Liver (tissue), 8 donors: ENCODE measurements at regions not wholly inside any gene's neighbourhood (a gene's known extent, or its start where the extent isn't known, plus 50 kb on each side); places are given as distances from the start of the nearest gene placed in this dataset.

Experiments used
- DNase-seq: peaks from one replicate; pipeline ENCODE4 v3.0.0-alpha.2; 2017; ENCODE audit warnings: low spot score
- H3K27ac ChIP-seq, 2 donors: one replicate each; pipeline ENCODE4 v1.7.0; 2013; ENCODE audit warnings: inconsistent platforms in 2 of 2, low read length in 2 of 2, control low read depth in 1 of 2, low read depth in 1 of 2, mild to moderate bottlenecking in 1 of 2
- H3K27me3 ChIP-seq, 4 donors: one replicate each; pipeline versions ENCODE4 v1.6.1 to v1.7.0; 2013; ENCODE audit warnings: low read length in 3 of 4, inconsistent platforms in 1 of 4, mild to moderate bottlenecking in 1 of 4, moderate library complexity in 1 of 4; ENCODE audit not compliant: control insufficient read depth in 4 of 4, insufficient read depth in 4 of 4
- H3K36me3 ChIP-seq, 4 donors: one replicate each; pipeline versions ENCODE4 v1.6.1 to v1.7.0; 2013; ENCODE audit warnings: low read length in 3 of 4, mild to moderate bottlenecking in 3 of 4, low read depth in 1 of 4, moderate library complexity in 1 of 4; ENCODE audit not compliant: control insufficient read depth in 4 of 4, insufficient read depth in 3 of 4
- H3K4me1 ChIP-seq, 4 donors: one replicate each; pipeline versions ENCODE4 v1.6.1 to v1.7.0; 2013; ENCODE audit warnings: low read length in 3 of 4, mild to moderate bottlenecking in 3 of 4, moderate library complexity in 1 of 4; ENCODE audit not compliant: control insufficient read depth in 4 of 4, insufficient read depth in 4 of 4
- H3K4me3 ChIP-seq, 3 donors: one replicate each; pipeline versions ENCODE4 v1.6.1 to v1.7.0; 2013; ENCODE audit warnings: low read length in 3 of 3, control low read depth in 1 of 3, low read depth in 1 of 3, mild to moderate bottlenecking in 1 of 3
- H3K9ac ChIP-seq, 2 donors: one replicate each; pipeline ENCODE4 v1.7.0; 2013; ENCODE audit warnings: low read length in 2 of 2, mild to moderate bottlenecking in 2 of 2, moderate library complexity in 2 of 2, control low read depth in 1 of 2, low read depth in 1 of 2
- H3K9me3 ChIP-seq, 4 donors: one replicate each; pipeline versions ENCODE4 v1.6.1 to v1.7.0; 2013; ENCODE audit warnings: low read length in 3 of 4; ENCODE audit not compliant: control insufficient read depth in 4 of 4
- ATF3 ChIP-seq: IDR thresholded peaks from 2 replicates; pipeline ENCODE4 v1.6.1; 2016; ENCODE audit warnings: antibody characterized with exemption
- CTCF ChIP-seq: fragments of 150-350 bp; IDR thresholded peaks from 2 replicates; pipeline ENCODE4 v1.5.1; 2017; ENCODE audit warnings: improper control_type of control experiment, low read depth, low read length; ENCODE audit not compliant: missing input control
- EGR1 ChIP-seq, 2 donors: IDR thresholded peaks; 2 replicates each; pipeline ENCODE4 v1.6.1; 2016 to 2018; ENCODE audit warnings: antibody characterized with exemption in 2 of 2, low read depth in 2 of 2
- FOXA1 ChIP-seq: IDR thresholded peaks from 2 replicates; pipeline ENCODE4 v1.6.1; 2016; ENCODE audit warnings: antibody characterized with exemption
- FOXA2 ChIP-seq: IDR thresholded peaks from 2 replicates; pipeline ENCODE4 v1.6.1; 2016; ENCODE audit warnings: antibody characterized with exemption
- GABPA ChIP-seq, 2 donors: IDR thresholded peaks in 1 of 2; conservative IDR thresholded peaks in 1 of 2; 2 replicates each; pipeline ENCODE4 v1.6.1; 2016; ENCODE audit warnings: antibody characterized with exemption in 2 of 2, mild to moderate bottlenecking in 1 of 2, moderate library complexity in 1 of 2
- HNF4A ChIP-seq, 2 donors: conservative IDR thresholded peaks; 2 replicates each; pipeline ENCODE4 v1.6.1; 2016; ENCODE audit warnings: antibody characterized with exemption in 2 of 2, mild to moderate bottlenecking in 2 of 2
- HNF4G ChIP-seq: IDR thresholded peaks from 2 replicates; pipeline ENCODE4 v1.6.1; 2016; ENCODE audit warnings: antibody characterized with exemption
- JUND ChIP-seq, 2 donors: IDR thresholded peaks; 2 replicates each; pipeline ENCODE4 v1.6.1; 2016; ENCODE audit warnings: antibody characterized with exemption in 2 of 2
- MAX ChIP-seq: IDR thresholded peaks from 2 replicates; pipeline ENCODE4 v1.6.1; 2016; ENCODE audit warnings: antibody characterized with exemption
- NR2F2 ChIP-seq: IDR thresholded peaks from 2 replicates; pipeline ENCODE4 v1.6.1; 2016; ENCODE audit warnings: antibody characterized with exemption
- RAD21 ChIP-seq, 2 donors: IDR thresholded peaks; 2 replicates each; pipeline ENCODE4 v1.6.1; 2016; ENCODE audit warnings: antibody characterized with exemption in 2 of 2, mild to moderate bottlenecking in 2 of 2
- REST ChIP-seq: IDR thresholded peaks from 2 replicates; pipeline ENCODE4 v1.6.1; 2016; ENCODE audit warnings: antibody characterized with exemption, mild to moderate bottlenecking
- RXRA ChIP-seq, 2 donors: IDR thresholded peaks; 2 replicates each; pipeline ENCODE4 v1.6.1; 2017 to 2018; ENCODE audit warnings: antibody characterized with exemption in 2 of 2, mild to moderate bottlenecking in 1 of 2
- SP1 ChIP-seq: IDR thresholded peaks from 2 replicates; pipeline ENCODE4 v1.6.1; 2018; ENCODE audit warnings: antibody characterized with exemption, mild to moderate bottlenecking
- TAF1 ChIP-seq: conservative IDR thresholded peaks from 2 replicates; pipeline ENCODE4 v1.6.1; 2016; ENCODE audit warnings: antibody characterized with exemption, mild to moderate bottlenecking
- YY1 ChIP-seq: IDR thresholded peaks from 2 replicates; pipeline ENCODE4 v1.6.1; 2016; ENCODE audit warnings: antibody characterized with exemption, mild to moderate bottlenecking
- ZBTB33 ChIP-seq: IDR thresholded peaks from 2 replicates; pipeline ENCODE4 v1.6.1; 2016; ENCODE audit warnings: antibody characterized with exemption
- WGBS: extraction: QIAGEN DNeasy Blood & Tissue Kit; methylation state at CpG from one replicate; pipeline ENCODE4 v1.1.7; 2013; 5-methylcytosine and 5-hydroxymethylcytosine counted together
- donor health status: healthy.
- donor health status: healthy.
- donor health status: healthy.
- donor health status: healthy.
- donor health status: healthy.

- TF ChIP-seq NR2F2 (no peak), RXRA (IDR thresholded peaks at IDR 0.05) (no peak), SP1 (no peak), HNF4A (conservative IDR thresholded peaks at IDR 0.05) (no peak), ATF3 (no peak), FOXA2 (no peak), TAF1 (no peak), YY1 (no peak), EGR1 (IDR thresholded peaks at IDR 0.05; ENCODE audit: low read depth in 2 of 2) (no peak), ZBTB33 (no peak), HNF4G (no peak), FOXA1 (no peak), REST (no peak), RAD21 (IDR thresholded peaks at IDR 0.05) (no peak), MAX (no peak), CTCF (no peak), GABPA (IDR thresholded peaks at IDR 0.05 in 1 of 2, conservative IDR thresholded peaks at IDR 0.05 in 1 of 2) (no peak), JUND (IDR thresholded peaks at IDR 0.05) (no peak)
- no peak overlapping the region for H3K27ac ChIP-seq
- 57% methylated on average over 7 of the region's 7 CpGs for WGBS
- DNase-seq, result no peak
- H3K9me3 ChIP-seq, result no peaks in the 10 kb centered on the region
- H3K4me1 ChIP-seq, result peaks cover 0 to 2% (median 0%) of the 10 kb centered on the region in 4 donors
- no peaks in the 10 kb centered on the region for H3K36me3 ChIP-seq
- no peaks in the 10 kb centered on the region for H3K27me3 ChIP-seq
- H3K9ac ChIP-seq, result no peak overlapping the region
- H3K4me3 ChIP-seq, result no peak overlapping the region
These were observed 328.5 kb upstream of the FANCL start for GRCh38 chr2:58569475-58570185.
